ENCODE measurements at regions not wholly inside any gene's neighbourhood (a gene's known extent, or its start where the extent isn't known, plus 50 kb on each side); places are given as distances from the start of the nearest gene placed in this dataset.
"Not testable (repeated sequence)": the region's sequence is repeated elsewhere in the genome, so short reads cannot be mapped to it uniquely, and the experiment has no call there.

DNA sequence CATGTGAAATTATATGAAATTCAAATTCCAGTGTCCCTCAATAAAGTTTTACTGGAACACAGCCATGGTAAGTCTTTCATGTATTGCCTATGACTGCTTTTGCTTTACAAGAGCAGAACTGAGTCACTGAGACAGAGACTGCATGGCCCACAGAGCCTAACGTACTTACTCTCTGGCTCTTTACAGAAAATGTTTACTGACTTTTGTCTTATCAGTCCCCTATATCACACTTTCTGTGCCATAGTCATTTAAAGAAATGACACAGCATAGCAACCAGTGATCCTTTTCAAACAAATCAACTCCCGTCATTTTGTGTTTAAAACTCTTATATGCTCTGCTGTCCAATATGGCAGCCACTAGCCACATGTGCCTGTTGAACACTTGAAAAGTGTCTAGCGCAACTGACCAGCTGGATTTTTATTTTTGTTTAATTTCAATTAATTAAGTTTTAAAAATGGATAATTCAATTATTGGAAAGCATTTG lies 129.7 kb upstream of the CDIN1 start:
- Histone ChIP-seq H3K4me3 (no peak overlapping the region), H3K27ac (no peak overlapping the region)

DNA sequence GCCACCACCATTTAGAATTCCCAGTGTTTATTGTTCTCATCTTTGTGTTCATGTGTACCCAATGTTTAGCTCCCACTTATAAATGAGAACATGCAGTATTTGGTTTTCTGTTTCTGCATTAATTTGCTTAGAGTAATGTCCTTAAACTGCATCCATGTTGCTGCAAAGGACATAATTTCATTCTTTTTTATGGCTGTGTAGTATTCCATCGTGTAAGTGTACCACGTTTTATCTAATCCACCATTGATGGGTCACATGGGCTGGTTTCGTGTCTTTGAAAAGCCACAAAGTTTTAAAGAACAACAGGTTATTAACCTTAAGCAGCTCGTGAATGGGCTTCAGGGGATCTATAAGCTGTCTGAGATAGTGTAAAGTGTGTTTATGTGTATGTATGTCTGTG lies 125.2 kb upstream of the CDIN1 start:
- not testable (repeated sequence) for H3K27ac ChIP-seq, H3K4me3 ChIP-seq

DNA sequence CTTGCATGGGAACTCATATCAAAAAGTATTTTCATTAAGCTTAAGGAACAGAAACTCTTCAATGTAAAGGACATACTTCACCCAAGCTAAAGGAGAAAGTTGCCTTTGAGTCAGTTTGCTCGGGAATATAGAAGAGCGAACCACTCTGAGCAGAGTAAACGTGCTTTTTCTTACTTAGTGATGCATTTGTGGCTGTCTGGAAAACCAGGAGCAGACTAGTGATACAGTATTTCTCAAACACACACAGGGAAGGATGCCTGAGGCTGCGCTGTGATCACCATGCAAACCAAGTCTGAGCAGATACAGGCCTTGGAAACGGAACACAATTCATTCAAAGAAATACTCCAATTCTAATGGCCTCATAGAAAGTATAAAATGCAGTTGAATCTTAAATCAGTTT lies 121.0 kb upstream of the CDIN1 start:
- Histone ChIP-seq H3K4me3 (no peak overlapping the region), H3K27ac (no peak overlapping the region)

DNA sequence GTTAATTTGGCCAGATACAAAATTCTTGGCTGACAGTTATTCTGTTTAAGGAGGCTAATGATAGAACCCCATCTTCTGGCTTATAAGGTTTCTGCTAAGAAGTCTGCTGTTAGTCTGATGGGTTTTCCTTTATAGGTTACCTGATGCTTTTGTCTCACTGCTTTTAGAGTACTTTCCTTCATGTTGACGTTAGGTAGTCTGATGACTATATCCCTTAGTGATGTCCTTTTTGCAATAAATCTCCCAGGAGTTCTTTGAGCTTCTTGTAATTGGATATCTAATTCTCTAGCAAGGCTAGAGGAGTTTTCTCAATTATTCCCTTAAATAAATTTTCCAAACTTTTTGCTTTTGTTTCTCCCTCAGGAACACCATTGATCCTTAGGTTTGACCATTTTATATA lies 114.1 kb upstream of the CDIN1 start:
- Histone ChIP-seq H3K4me3 (no peak overlapping the region), H3K27ac (no peak overlapping the region)

DNA sequence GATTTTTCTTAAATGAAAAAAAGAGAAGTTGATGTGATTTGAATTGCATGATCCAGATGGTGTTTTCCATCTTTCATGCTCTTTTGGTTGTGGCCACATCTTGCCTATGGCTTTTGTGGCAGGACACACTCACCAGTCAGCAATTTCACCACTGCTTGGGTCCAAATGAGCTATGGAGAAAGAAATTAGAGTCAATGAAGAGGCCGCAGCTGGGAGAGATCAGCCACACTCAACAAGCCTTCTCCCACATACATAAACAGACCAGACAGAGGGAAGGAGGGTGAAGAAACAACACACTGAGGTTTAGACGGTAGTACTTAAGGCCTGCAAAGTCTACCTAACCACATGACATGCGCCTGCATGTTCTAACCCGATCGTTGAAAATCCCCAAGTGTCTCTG lies 110.7 kb upstream of the CDIN1 start:
- Histone ChIP-seq H3K27ac (peak overlapping the region in 1 of 21 experiments; percentile 20), H3K4me3 (no peak overlapping the region)

DNA sequence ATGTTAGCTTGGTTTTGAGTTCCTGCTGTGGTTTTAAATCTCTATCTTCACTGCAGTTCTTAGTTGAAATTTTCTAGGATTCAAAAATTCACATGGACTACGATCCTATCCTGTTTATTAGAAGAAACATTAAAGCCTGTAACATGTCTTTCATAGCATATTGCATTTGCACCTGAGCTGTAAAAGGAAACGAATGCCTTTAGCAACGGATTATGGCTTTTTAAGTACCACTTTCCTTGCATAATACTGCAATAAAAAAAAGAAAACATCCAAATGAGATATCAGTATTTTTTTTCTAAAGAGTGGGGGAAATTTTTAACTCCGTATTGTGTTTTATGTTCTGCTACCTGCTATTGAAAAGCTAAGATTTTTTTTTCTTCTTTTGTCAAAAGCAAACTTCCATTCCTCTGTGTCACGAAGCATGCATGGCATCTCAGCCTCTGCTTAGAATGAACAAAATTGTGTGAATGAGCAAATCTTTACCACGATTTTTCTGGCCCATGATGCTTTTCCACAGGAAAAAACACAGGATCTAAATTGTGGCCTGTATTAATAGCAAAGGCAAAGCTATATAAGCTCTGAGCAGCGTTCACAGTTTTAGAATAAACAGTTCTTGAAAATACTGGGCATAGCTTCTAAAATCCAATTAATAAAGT lies 110.0 kb upstream of the CDIN1 start:
- H3K4me3 ChIP-seq, result no peak overlapping the region
- peak overlapping the region in 1 of 21 experiments; percentile 20 for H3K27ac ChIP-seq

DNA sequence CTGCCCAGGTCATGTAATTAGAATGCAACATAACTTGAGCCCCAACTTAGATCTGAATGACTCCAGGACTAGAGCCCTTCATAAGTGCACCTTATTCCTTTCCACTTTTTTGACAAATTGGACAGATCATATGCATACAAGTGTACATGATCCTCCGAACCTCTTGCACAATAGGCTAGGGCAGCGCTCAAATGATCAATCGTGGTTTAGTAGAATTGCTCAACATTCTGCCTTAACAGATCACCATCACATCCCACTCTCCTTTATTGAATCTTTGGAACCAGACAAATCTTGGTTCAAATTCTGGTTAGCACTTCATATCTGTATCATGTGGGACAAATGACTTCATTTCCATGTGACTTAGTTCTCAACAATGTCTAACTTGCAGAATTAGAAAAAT lies 106.8 kb upstream of the CDIN1 start:
- H3K4me3 ChIP-seq, result no peak overlapping the region
- H3K27ac ChIP-seq, result no peak overlapping the region

DNA sequence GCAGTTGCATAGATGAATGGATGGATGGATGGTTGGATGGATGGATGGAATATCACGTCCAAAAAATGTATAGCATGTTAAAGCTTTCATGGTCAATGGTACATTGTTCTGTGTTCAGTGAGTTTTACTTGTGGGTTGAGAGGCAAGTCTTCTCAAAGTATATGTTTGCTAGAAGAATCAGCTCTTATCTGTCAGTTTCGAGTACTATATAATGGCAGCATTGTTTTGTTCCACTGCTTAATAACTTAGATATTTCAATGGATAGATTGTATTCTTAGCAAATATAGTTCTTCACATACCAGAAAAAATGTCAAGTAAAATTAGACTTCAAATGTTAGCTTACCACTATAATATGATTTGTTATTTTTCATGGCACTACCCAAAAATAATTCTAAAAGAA lies 100.9 kb upstream of the CDIN1 start:
- Histone ChIP-seq H3K27ac (no peak overlapping the region), H3K4me3 (no peak overlapping the region)

DNA sequence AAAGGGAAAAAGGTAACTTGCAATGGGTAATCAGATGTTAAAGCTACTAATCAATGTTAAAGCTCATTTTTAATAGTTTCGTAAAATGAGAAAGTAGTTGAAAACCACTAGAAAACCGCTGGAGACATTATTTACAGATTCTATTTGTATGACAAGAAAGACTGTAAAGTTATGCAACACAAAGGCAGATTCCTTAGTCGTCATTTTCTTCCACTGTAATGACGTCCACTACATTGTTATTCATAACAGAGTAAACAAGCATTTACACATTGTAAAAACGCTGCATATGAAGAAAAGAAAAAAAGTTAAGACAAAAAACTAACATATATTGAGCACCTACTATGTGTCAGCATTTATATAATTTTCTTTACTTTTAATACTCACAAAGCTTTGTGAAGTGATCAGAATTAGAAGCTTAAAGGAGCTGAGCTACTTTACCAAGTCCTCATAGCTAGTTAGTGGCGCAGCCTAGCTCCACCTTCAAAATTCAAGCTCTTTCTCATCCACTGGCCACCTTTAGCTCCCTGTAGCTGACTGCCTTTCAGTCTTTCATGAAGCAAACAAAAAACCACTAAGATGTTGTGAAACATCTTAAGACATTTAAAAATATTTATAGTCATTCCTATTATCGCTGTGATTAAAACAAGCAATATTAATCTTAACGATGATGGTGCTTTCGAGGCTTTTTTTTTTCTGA lies 100.1 kb upstream of the CDIN1 start:
- no peak overlapping the region for H3K4me3 ChIP-seq
- no peak overlapping the region for H3K27ac ChIP-seq

DNA sequence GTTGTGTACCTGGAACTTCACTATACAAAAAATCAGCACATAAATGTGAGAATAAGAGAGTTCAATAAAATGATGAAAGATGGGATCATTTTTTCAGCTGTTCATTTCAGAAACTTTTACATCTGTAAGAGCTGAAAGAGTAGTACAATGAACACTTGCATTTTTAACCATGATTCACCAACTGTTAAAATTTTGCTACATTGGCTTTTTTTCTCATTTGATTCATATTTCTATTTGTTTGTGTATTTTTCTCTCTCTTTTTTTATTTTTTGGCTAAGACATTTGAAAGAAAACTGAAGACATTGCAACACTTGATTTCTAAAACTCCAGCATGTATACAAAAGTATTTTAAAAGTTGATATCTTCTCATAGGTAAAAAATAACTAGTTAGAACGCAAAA lies 98.3 kb upstream of the CDIN1 start:
- H3K4me3 ChIP-seq, result no peak overlapping the region
- no peak overlapping the region for H3K27ac ChIP-seq

DNA sequence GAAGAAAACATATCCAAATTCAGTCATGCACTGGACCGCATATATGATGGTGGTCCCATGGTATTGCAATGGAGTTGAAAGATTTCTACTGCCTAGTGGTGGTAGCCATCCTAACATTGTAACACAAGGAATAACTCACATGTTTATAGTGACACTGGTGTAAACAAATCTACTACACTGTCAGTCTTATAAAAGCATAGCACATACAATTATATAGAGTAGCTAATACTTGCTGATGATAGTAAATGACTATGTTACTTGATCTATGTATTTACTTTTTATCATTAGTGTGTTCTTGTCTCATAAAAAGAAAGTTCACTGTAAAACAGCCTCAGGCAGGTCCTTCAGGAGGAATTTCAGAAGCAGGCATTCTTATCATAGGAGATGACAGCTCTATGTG lies 96.0 kb upstream of the CDIN1 start:
- H3K27ac ChIP-seq, result no peak overlapping the region
- H3K4me3 ChIP-seq, result no peak overlapping the region

DNA sequence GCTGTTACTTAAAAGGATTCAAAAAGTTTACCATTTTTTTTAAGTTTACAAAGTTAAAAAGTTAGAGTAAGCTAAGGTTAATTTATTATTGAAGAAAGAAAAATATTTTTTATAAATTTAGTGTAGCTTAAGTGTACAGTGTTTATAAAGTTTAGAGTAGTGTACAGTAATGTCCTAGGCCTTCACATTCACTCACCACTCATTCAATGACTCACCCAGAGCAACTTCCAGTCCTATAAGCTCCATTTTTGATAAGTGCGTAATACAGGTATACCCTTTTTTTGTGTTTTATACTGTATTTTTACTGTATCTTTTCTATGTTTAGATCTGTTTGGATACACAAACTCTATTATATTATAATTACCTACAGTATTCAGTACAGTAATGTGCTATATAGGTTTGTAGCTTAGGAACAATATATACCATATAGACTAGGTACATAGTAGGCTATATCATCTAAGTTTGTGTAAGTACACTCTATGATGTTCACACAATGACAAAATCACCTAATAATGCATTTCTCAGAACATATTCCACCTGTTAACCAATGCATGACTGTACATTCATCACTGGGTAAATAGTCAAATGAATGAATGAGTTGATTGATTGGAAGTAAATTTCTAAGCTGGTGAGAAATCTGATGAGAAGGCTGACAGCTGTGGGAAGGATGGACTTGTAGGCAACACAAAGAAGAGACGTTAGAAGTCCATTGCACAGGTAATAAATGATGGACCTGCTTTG lies 95.2 kb upstream of the CDIN1 start:
- no peak overlapping the region for H3K27ac ChIP-seq
- H3K4me3 ChIP-seq, result no peak overlapping the region

DNA sequence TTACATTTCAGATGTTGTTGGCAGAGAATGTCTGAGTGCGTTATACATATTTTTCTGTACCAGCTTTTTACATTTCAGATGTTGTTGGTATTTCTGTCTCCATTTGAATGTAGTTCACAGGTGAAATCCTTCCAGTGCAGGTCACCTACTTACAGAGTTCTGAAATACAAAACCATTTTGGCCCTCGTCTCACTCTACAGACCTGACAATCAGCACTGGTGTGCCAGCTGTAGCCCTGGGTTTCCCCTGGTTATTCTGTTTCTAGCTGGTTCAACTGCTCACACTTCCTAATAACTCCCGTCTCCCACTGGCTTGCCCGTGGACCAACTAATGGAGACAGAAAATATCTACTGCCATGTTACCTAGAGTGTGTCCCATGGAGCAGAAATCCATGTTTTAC lies 87.5 kb upstream of the CDIN1 start:
- Histone ChIP-seq H3K27ac (no peak overlapping the region), H3K4me3 (no peak overlapping the region)

DNA sequence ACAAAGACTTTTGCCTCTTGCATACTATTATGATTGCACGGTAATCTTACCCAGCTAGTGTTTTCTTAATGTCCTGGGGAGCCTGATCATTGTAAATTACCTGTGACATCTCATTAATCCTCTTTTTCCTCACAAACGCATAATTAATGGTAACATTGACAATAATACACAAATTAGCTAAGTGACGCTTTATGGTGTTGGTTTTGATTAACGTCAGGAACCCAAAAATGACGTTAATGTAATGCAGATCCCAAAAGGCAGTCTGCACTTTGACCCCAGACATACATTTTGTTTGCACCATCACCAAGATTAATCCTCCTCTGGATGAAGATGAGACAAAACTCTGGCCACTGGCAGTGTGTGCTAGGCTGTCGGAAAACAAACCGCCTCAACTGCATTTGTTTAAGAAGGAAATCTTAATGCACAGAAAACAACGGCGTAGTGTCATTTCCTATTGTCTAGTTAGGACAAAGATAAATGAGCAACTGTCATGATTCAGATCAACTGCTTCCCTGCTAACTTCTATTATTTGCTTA lies 83.9 kb upstream of the CDIN1 start:
- no peak overlapping the region for H3K27ac ChIP-seq
- H3K4me3 ChIP-seq, result no peak overlapping the region

DNA sequence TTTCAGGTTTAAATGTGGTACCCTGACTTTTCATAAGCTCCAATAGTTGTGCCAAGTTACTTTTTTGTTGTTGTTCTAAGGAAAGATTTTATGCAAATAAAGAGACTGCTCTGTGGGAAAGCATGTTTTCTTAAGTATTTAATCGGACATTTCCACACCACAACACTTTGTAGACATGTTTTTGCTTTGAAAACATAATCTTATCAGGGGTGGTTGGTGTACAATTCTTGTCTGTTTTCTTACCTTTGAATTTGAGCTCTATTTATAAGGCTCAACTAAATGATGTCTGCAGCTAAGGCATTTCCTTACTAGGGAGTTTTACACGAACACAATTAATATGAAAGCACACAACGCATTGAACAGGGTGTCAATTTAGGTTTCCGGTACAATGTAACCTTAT lies 81.5 kb upstream of the CDIN1 start:
- H3K27ac ChIP-seq, result no peak overlapping the region
- H3K4me3 ChIP-seq, result no peak overlapping the region

DNA sequence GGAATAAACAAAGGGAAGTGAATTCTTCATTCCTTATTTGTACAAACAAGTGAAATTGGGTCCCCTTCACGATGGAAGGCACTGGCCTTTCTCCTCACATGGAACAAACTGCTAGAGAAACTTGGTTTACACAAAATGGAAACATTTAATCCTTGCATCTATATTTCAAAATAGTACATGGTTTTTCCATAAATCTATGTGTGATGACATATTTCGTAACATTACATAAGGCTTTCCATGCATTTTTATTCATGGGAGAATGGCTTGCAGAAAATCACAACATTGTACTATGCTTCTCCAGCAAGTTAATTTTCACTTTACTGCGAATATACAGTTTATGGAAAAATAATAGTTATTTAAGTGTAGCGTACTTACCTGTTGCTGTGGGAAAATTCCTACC lies 81.0 kb upstream of the CDIN1 start:
- Histone ChIP-seq H3K27ac (no peak overlapping the region), H3K4me3 (no peak overlapping the region)

DNA sequence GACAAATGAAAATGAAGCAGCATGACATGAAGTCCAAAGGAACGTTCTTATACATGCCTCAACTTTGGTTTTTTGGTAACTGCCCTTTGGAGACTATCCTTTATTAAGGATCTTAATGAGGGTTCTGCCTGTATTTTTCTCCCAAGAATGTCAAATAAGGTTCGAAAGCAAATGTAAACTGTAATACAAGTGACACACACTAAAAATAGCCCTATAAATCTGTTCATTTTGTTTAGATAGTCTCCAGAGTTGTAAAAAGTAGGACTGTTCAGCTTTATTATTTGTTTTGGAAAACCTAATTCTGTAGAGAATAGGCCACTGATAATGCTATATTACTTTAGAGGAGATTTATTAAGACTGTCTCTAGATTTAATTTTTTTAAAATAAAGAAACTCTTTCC lies 80.5 kb upstream of the CDIN1 start:
- Histone ChIP-seq H3K4me3 (no peak overlapping the region), H3K27ac (no peak overlapping the region)

DNA sequence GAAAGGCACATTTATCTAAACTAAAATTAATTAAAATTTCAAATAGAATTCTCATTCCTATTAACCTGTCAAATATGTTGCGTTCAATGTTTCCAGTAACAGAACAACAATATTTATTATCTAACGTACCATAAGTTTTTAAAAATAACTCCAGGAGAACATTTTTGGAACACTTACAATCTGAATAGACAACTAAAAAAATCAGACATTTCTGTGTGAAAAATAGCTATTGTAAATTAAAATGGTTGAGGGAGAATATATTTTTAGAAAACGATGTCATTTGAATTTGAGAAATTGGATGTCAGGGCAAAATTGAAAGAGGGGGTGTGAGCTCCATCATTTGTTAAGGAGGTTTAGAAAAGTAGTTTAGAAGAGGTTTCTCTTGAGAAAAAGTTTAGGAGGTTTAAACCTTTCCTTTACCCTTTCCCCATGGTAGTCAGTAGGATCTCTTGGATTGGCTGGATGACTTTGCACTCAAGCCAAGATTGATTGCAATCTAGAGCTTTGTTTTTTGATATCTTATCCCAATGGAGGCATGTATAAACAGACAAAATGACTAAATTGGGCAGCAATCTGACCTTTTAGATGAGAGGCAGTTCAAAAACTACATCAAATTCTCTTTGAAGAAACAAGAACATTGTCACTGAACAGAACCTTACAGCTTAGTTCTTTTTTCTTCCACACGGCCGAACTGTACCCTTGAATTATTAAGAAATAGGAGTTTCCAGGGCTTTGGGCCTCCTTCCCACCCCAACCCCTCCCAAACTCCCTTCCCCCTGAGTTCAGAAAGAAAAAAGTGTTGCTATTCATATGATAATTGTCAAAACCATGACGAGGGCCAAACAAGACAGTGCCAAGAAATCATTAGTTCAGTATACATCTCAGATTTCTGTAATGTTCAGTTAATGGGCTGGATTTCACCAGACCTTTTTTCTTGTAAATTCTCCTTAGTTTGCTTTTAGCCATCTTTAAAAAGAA lies 79.7 kb upstream of the CDIN1 start:
- Histone ChIP-seq H3K4me3 (no peak overlapping the region), H3K27ac (no peak overlapping the region)

DNA sequence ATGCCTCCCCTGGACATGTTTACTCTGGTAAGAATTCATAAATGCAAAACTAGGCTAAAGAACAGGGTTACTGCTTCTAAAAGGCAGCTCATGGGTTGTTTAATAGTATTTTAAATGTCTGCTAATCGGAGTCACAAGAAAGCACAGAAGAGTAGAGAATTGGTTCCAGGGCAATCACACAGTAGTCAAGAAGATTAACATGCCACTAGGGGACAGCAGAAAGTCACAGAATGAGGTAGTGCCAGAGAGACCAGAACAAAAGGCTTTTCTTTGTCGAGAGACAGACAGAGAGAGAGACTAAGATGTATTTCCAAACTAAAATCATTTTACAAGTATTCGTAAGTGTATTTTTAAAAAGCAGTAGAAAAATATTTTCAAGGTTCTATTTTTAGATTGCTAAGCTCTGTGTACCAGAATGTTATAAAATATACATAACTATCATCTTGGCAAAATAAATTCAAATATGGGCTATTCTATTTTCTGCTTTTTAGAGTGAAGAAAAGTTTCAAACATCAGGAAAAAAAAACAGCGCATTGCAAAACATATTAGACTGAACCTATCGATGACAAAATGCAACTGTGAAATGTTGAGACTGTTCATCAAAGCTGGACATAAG lies 78.3 kb upstream of the CDIN1 start:
- H3K4me3 ChIP-seq, result no peak overlapping the region
- no peak overlapping the region for H3K27ac ChIP-seq
